ENCODE measurements at regions not wholly inside any gene's neighbourhood (a gene's known extent, or its start where the extent isn't known, plus 50 kb on each side); places are given as distances from the start of the nearest gene placed in this dataset.

GRCh38 chr1:94319319-94320102 is 82.1 kb upstream of the ARHGAP29 start:
- Mint-ChIP-seq H3K4me3 (no peak overlapping the region), H3K27ac (no peak overlapping the region), H3K27me3 (ENCODE audit: low read depth in 3 of 3) (peaks cover 3 to 15% (median 3%) of the 10 kb centered on the region in 3 donors), H3K9me3 (peaks cover 0 to 2% (median 0%) of the 10 kb centered on the region in 6 donors), H3K36me3 (no peaks in the 10 kb centered on the region), H3K4me1 (no peaks in the 10 kb centered on the region)
- DNase-seq = no peak

DNA sequence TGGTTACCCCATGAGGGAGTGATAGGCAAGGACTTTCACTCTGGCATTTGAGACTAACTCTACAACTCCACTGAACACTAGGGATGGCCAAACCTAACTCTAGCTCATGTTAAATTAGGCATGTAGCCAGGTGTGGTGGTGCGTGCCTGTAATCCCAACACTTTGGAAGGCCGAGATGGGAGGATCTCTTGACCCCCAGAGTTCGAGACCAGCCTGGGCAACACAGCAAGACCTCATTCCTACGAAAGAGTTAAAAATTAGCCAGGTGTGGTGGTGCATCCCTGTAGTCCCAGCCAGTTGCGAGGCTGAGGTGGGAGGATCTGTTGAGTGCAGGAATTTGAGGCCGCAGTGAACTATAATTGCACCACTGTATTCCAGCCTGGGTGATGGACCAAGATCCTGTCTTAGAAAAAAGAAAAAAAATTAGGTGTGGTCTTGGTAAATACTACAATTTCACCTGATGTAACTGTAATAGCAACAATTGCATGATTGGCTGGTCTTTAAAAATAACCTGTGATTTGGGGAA is 81.2 kb upstream of the ARHGAP29 start:
- DNase-seq = no peak
- H3K4me1 Mint-ChIP-seq = no peaks in the 10 kb centered on the region
- H3K27ac Mint-ChIP-seq = no peak overlapping the region
- no peak overlapping the region for H3K4me3 Mint-ChIP-seq
- H3K9me3 Mint-ChIP-seq = peaks cover 0 to 2% (median 0%) of the 10 kb centered on the region in 6 donors
- no peaks in the 10 kb centered on the region for H3K36me3 Mint-ChIP-seq
- peaks cover 3 to 14% (median 3%) of the 10 kb centered on the region in 3 donors for H3K27me3 Mint-ChIP-seq (ENCODE audit: low read depth in 3 of 3)

DNA sequence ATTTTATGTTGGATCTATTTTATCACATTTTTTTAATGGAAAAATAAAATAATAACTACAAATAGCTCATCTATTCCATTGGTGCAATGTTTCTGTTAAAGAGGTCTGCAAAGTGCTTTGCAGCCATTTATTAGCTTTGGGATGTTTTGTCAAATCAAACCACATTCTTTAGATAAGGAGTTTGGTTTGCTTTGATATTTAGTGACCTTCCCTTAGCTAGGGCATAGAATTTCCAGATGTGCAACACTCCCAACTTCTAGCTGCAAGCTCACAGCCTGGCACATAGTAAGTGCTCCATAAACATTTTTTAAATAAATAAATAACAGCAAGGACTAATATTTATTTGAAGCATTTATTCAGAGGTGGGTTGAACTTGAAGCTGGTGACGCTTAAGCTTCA is 80.4 kb upstream of the ARHGAP29 start:
- H3K36me3 Mint-ChIP-seq = no peaks in the 10 kb centered on the region
- DNase-seq = no peak
- peaks cover 3 to 14% (median 3%) of the 10 kb centered on the region in 3 donors for H3K27me3 Mint-ChIP-seq (ENCODE audit: low read depth in 3 of 3)
- H3K9me3 Mint-ChIP-seq = peaks cover 0 to 2% (median 0%) of the 10 kb centered on the region in 6 donors
- H3K4me3 Mint-ChIP-seq = no peak overlapping the region
- H3K4me1 Mint-ChIP-seq = no peaks in the 10 kb centered on the region
- no peak overlapping the region for H3K27ac Mint-ChIP-seq

- no peak for DNase-seq
- Mint-ChIP-seq H3K9me3 (peaks cover 0 to 2% (median 0%) of the 10 kb centered on the region in 6 donors), H3K27me3 (ENCODE audit: low read depth in 3 of 3) (peaks cover 0 to 10% (median 3%) of the 10 kb centered on the region in 3 donors), H3K36me3 (no peaks in the 10 kb centered on the region), H3K27ac (no peak overlapping the region), H3K4me1 (no peaks in the 10 kb centered on the region), H3K4me3 (no peak overlapping the region)
Measured at GRCh38 chr1:94316836-94317789, 79.7 kb upstream of the ARHGAP29 start.

- no peak overlapping the region for H3K27ac Mint-ChIP-seq
- H3K36me3 Mint-ChIP-seq = no peaks in the 10 kb centered on the region
- H3K4me3 Mint-ChIP-seq = no peak overlapping the region
- no peak for DNase-seq
- peaks cover 0 to 2% (median 0%) of the 10 kb centered on the region in 6 donors for H3K9me3 Mint-ChIP-seq
- H3K27me3 Mint-ChIP-seq (ENCODE audit: low read depth in 3 of 3) = peaks cover 0 to 9% (median 3%) of the 10 kb centered on the region in 3 donors
- H3K4me1 Mint-ChIP-seq = no peaks in the 10 kb centered on the region
Measured at GRCh38 chr1:94316183-94316582, 78.8 kb upstream of the ARHGAP29 start.

DNA sequence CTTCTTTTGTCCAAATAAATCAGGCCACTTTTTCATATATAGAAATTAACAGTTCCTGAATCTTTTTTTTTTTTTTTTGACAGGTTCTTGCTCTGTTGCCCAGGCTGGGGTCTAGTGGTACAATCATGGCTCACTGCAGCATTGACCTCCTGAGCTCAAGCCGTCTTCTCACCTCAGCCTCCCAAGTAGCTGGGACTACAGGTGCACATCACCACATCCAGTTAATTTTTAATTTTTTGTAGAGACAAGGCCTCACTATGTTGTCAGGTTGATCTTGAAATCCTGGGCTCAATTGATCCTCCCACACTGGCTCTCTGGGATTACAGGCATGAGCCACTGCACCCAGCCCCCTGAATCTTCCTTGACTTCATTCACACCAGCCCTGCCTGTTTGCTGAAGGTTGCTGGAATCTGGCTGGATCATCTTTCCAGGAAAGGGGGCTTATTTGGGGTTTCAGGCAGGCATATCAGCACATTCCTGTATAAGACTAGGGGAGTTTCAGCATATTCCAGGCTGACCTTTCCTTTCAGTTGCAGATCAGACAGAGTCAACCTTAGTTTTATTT is 78.2 kb upstream of the ARHGAP29 start:
- Mint-ChIP-seq H3K4me1 (no peaks in the 10 kb centered on the region), H3K4me3 (no peak overlapping the region), H3K27me3 (ENCODE audit: low read depth in 3 of 3) (peaks cover 0 to 9% (median 3%) of the 10 kb centered on the region in 3 donors), H3K27ac (no peak overlapping the region), H3K9me3 (peaks cover 0 to 2% (median 0%) of the 10 kb centered on the region in 6 donors), H3K36me3 (no peaks in the 10 kb centered on the region)
- no peak for DNase-seq

DNA sequence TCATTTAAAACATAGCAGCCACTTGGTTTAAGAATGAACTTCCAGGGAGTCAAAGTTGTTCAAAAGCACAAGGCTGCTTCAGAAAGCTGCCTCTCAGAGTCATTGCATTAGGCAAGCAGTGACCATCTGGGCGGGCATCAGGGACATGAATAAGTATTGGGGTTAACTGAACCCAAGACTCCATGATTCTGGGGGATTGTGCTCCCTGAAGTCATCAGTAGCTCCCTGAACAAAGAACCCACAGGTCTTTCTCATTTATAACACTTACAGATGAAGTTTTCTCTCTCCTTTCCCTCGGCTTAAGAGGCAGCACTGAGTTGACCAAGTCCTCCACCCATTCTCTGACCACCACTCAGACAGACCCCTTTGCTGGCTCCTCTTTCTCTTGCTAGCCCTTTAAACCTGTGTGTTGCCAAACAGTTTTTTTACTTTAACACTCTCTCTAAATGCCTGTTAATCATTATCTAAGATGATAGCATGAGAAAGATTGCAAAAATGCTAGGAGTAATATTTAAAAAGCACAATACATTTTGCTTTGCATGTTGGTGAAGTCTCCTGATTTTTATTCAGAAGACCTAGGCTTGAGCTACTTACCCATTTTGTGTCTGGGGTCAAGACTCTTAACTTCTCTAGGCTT is 77.0 kb upstream of the ARHGAP29 start:
- H3K9me3 Mint-ChIP-seq = no peaks in the 10 kb centered on the region
- no peaks in the 10 kb centered on the region for H3K36me3 Mint-ChIP-seq
- H3K4me1 Mint-ChIP-seq = no peaks in the 10 kb centered on the region
- no peak for DNase-seq
- H3K27ac Mint-ChIP-seq = no peak overlapping the region
- H3K4me3 Mint-ChIP-seq = no peak overlapping the region
- peaks cover 2 to 5% (median 3%) of the 10 kb centered on the region in 3 donors for H3K27me3 Mint-ChIP-seq (ENCODE audit: low read depth in 3 of 3)

GRCh38 chr1:94310570-94311270 is 73.3 kb upstream of the ARHGAP29 start:
- Mint-ChIP-seq H3K36me3 (no peaks in the 10 kb centered on the region), H3K27me3 (ENCODE audit: low read depth in 3 of 3) (peaks cover 3 to 4% (median 4%) of the 10 kb centered on the region in 3 donors), H3K4me3 (no peak overlapping the region), H3K9me3 (no peaks in the 10 kb centered on the region), H3K27ac (no peak overlapping the region), H3K4me1 (no peaks in the 10 kb centered on the region)
- no peak for DNase-seq

DNA sequence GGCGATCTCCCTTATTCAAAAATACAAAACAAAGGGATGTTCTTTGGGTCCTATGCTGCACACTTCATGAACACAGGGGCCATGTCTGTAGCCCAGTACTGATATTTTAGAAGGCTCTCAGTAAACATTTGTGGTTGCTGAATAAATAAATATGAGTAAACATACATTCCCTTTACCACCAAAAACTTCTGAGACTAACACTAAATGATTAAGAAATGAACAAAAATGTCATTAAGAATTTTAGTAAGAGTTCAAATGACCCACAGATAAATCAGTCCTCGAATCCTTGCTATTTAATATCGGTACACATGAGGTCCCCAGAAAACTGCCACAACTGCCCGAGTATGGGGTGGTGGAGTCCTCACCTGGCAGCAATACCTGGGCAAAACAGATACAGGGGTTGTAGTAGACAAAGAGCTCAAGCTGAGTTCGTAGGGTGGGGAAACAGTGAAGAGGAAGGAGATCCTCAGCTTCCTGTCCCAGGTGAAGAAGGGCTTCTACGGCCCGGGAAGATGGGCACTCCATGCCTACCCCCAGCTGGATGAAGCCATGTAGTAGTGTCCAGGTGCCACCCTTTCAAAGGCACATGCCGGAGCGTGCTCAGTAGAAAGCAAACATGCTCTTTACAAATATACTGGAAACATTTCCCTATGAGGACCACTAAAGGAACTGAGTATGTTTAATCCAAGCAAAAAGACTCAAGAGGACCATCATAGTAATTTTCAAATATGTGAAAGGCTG is 72.6 kb upstream of the ARHGAP29 start:
- Mint-ChIP-seq H3K27me3 (ENCODE audit: low read depth in 3 of 3) (peaks cover 3 to 4% (median 4%) of the 10 kb centered on the region in 3 donors), H3K36me3 (no peaks in the 10 kb centered on the region), H3K9me3 (no peaks in the 10 kb centered on the region), H3K4me3 (no peak overlapping the region), H3K4me1 (no peaks in the 10 kb centered on the region), H3K27ac (no peak overlapping the region)
- no peak for DNase-seq

GRCh38 chr1:94309216-94309615 is 71.8 kb upstream of the ARHGAP29 start:
- no peak overlapping the region for H3K4me3 Mint-ChIP-seq

DNA sequence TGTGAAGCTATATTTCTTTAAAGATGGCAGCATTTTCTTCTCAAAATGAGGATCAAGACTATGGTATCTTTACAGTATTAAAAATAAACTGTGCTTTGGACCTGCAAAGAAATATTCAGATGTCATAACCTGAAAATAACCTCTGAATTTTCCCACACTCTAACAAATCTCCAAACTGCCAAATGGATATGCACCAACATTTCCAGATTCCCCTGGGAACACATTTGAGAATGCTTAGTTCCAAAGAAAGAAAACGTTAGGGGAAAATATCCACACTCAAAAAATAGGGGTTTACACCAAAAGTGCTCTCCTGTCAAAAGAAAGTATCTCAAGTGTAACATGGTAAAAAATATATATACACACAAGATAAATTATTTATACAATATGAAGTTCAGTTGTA is 69.1 kb upstream of the ARHGAP29 start:
- Mint-ChIP-seq H3K4me3 (no peak overlapping the region), H3K27ac (no peak overlapping the region), H3K9me3 (no peaks in the 10 kb centered on the region), H3K36me3 (no peaks in the 10 kb centered on the region), H3K27me3 (ENCODE audit: low read depth in 3 of 3) (peaks cover 3 to 6% (median 4%) of the 10 kb centered on the region in 3 donors), H3K4me1 (no peaks in the 10 kb centered on the region)
- no peak for DNase-seq

More at GRCh38 chr1:94309216-94309615, 71.8 kb upstream of the ARHGAP29 start:
- Mint-ChIP-seq H3K27ac (no peak overlapping the region), H3K4me1 (no peaks in the 10 kb centered on the region), H3K36me3 (no peaks in the 10 kb centered on the region), H3K27me3 (ENCODE audit: low read depth in 3 of 3) (peaks cover 3 to 4% (median 4%) of the 10 kb centered on the region in 3 donors), H3K9me3 (no peaks in the 10 kb centered on the region)
- no peak for DNase-seq

- no peaks in the 10 kb centered on the region for H3K9me3 Mint-ChIP-seq
- no peak for DNase-seq
- peaks cover 3 to 6% (median 4%) of the 10 kb centered on the region in 3 donors for H3K27me3 Mint-ChIP-seq (ENCODE audit: low read depth in 3 of 3)
- H3K4me1 Mint-ChIP-seq = no peaks in the 10 kb centered on the region
- H3K27ac Mint-ChIP-seq = no peak overlapping the region
- no peak overlapping the region for H3K4me3 Mint-ChIP-seq
- no peaks in the 10 kb centered on the region for H3K36me3 Mint-ChIP-seq
Measured at GRCh38 chr1:94305704-94306103, 68.3 kb upstream of the ARHGAP29 start.
